ENCODE measurements at regions not wholly inside any gene's neighbourhood (a gene's known extent, or its start where the extent isn't known, plus 50 kb on each side); places are given as distances from the start of the nearest gene placed in this dataset.
"Not testable (repeated sequence)": the region's sequence is repeated elsewhere in the genome, so short reads cannot be mapped to it uniquely, and the experiment has no call there.

DNA sequence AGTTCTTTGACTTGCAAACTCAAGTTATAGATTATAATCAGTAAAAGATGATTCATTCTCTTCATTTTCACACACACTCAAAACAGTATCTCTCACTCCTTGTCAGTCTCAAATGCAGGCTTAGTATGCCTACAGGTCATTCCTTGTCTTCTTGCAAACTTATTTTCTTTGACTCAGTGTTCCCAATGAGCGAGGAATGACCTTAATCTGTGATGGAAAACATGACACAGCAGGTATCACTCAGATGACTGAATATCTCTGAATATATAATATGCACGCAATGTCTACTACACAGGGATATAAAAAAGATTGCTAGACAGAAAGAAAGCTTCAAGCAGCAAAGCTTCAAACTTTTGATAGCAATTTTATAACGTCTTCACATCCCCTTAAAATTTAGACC, 127.8 kb upstream of the RGPD4 start:
- no peak overlapping the region for H3K4me3 ChIP-seq (ENCODE audit: low read depth, low read length)
- no peaks in the 10 kb centered on the region for H3K9me3 ChIP-seq (ENCODE audit: control insufficient read depth, insufficient read depth, low read length)
- H3K36me3 ChIP-seq (ENCODE audit: control insufficient read depth, insufficient read depth, low read length), result no peaks in the 10 kb centered on the region
- H3K9ac ChIP-seq (ENCODE audit: low read depth, low read length), result no peak overlapping the region
- H3K27ac ChIP-seq (ENCODE audit: low read depth, low read length), result no peak overlapping the region
- peaks cover 11% of the 10 kb centered on the region; the same call in 1 of the 2 replicates for H3K4me1 ChIP-seq (ENCODE audit: control insufficient read depth, insufficient read depth, low read length)
- no peaks in the 10 kb centered on the region for H3K27me3 ChIP-seq (ENCODE audit: control insufficient read depth, insufficient read depth, low read length)

- no peaks in the 10 kb centered on the region for H3K36me3 ChIP-seq (ENCODE audit: control insufficient read depth, insufficient read depth, low read length)
- no peaks in the 10 kb centered on the region for H3K27me3 ChIP-seq (ENCODE audit: control insufficient read depth, insufficient read depth, low read length)
Observed at GRCh38 chr2:107700073-107700472, 126.6 kb upstream of the RGPD4 start.

GRCh38 chr2:107711941-107712340, 114.8 kb upstream of the RGPD4 start:
- Histone ChIP-seq H3K27ac (ENCODE audit: low read depth, low read length) (no peak overlapping the region), H3K27me3 (ENCODE audit: control insufficient read depth, insufficient read depth, low read length) (no peaks in the 10 kb centered on the region), H3K4me3 (ENCODE audit: low read depth, low read length) (no peak overlapping the region), H3K36me3 (ENCODE audit: control insufficient read depth, insufficient read depth, low read length) (no peaks in the 10 kb centered on the region), H3K4me1 (ENCODE audit: control insufficient read depth, insufficient read depth, low read length) (peaks cover under 1% of the 10 kb centered on the region; the same call in 1 of the 2 replicates), H3K9me3 (ENCODE audit: control insufficient read depth, insufficient read depth, low read length) (no peaks in the 10 kb centered on the region), H3K9ac (ENCODE audit: low read depth, low read length) (no peak overlapping the region)

More at GRCh38 chr2:107700073-107700472, 126.6 kb upstream of the RGPD4 start:
- no peak overlapping the region for H3K4me3 ChIP-seq (ENCODE audit: low read depth, low read length)
- H3K4me1 ChIP-seq (ENCODE audit: control insufficient read depth, insufficient read depth, low read length), result peaks cover 11% of the 10 kb centered on the region; the same call in 1 of the 2 replicates
- H3K9me3 ChIP-seq (ENCODE audit: control insufficient read depth, insufficient read depth, low read length), result no peaks in the 10 kb centered on the region
- H3K9ac ChIP-seq (ENCODE audit: low read depth, low read length), result no peak overlapping the region
- no peak overlapping the region for H3K27ac ChIP-seq (ENCODE audit: low read depth, low read length)

DNA sequence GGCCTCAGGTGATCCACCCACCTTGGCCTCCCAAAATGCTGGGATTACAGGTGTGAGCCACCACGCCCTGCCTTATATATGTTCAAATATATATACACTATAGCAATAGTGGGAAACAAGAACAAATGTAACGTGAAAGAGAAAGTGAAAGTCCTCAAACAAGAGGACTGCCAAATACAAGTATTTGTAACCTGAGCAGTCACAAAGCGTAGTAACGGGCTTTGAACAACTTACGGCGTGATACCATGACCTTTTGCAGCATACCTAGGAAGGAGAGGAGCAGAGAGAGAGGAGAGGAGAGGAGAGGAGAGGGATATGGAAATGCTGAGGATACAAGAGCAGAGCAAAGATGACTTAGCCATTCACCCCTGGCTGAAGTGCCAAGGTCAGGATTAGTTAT, 113.8 kb upstream of the RGPD4 start:
- no peak overlapping the region for H3K4me3 ChIP-seq (ENCODE audit: low read depth, low read length)
- no peaks in the 10 kb centered on the region for H3K9me3 ChIP-seq (ENCODE audit: control insufficient read depth, insufficient read depth, low read length)
- H3K9ac ChIP-seq (ENCODE audit: low read depth, low read length), result no peak overlapping the region
- H3K4me1 ChIP-seq (ENCODE audit: control insufficient read depth, insufficient read depth, low read length), result peaks cover 9% of the 10 kb centered on the region
- H3K27me3 ChIP-seq (ENCODE audit: control insufficient read depth, insufficient read depth, low read length), result no peaks in the 10 kb centered on the region
- no peaks in the 10 kb centered on the region for H3K36me3 ChIP-seq (ENCODE audit: control insufficient read depth, insufficient read depth, low read length)
- H3K27ac ChIP-seq (ENCODE audit: low read depth, low read length), result no peak overlapping the region

DNA sequence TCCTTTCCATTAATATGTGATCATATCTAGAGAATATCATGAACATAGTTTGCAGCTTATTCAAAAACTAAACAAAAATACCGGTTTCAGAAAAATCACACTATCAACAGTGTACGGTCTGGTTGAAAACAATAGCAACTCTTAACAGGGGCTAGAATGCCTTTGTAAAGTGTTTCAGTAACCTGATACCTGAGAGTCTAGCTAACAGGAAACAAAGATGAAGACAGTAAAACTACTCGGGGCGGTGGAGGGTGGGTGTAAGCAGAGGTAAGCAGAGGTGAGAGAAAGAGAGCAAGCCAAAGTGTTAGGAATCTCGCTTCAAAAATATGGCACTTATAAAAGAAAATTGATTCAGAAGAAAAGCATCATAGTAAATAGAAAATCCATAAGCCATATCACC, 109.0 kb upstream of the RGPD4 start:
- Histone ChIP-seq H3K36me3 (ENCODE audit: control insufficient read depth, insufficient read depth, low read length) (no peaks in the 10 kb centered on the region), H3K4me3 (ENCODE audit: low read depth, low read length) (no peak overlapping the region; the same call in 1 of the 2 replicates), H3K9ac (ENCODE audit: low read depth, low read length) (no peak overlapping the region), H3K9me3 (ENCODE audit: control insufficient read depth, insufficient read depth, low read length) (no peaks in the 10 kb centered on the region), H3K4me1 (ENCODE audit: control insufficient read depth, insufficient read depth, low read length) (peaks cover 12% of the 10 kb centered on the region), H3K27me3 (ENCODE audit: control insufficient read depth, insufficient read depth, low read length) (no peaks in the 10 kb centered on the region), H3K27ac (ENCODE audit: low read depth, low read length) (no peak overlapping the region)

DNA sequence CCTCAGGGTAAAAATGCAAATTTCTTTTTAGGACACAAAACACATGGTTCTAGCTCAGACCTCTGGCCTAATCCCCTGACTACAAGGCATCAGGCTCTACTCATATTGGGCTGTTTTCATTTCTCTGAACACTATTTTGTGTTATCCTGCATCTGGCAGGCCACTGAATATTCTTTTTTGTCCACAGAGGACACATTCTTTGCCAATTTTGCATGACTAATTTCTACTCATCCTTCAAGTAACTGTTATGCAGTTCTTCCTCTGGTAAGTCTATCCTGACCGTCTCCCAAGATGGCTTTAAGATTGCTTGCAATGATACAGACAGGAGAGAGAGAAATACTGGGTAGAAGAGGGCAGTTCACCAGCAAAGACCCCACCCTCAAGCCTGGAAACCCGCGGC, 107.6 kb upstream of the RGPD4 start:
- peaks cover 12% of the 10 kb centered on the region for H3K4me1 ChIP-seq (ENCODE audit: control insufficient read depth, insufficient read depth, low read length)
- no peaks in the 10 kb centered on the region for H3K27me3 ChIP-seq (ENCODE audit: control insufficient read depth, insufficient read depth, low read length)
- no peak overlapping the region for H3K27ac ChIP-seq (ENCODE audit: low read depth, low read length)
- no peak overlapping the region for H3K4me3 ChIP-seq (ENCODE audit: low read depth, low read length)
- H3K36me3 ChIP-seq (ENCODE audit: control insufficient read depth, insufficient read depth, low read length), result no peaks in the 10 kb centered on the region
- no peak overlapping the region for H3K9ac ChIP-seq (ENCODE audit: low read depth, low read length)
- H3K9me3 ChIP-seq (ENCODE audit: control insufficient read depth, insufficient read depth, low read length), result no peaks in the 10 kb centered on the region

GRCh38 chr2:107719836-107720235, 106.9 kb upstream of the RGPD4 start:
- peaks cover 12% of the 10 kb centered on the region for H3K4me1 ChIP-seq (ENCODE audit: control insufficient read depth, insufficient read depth, low read length)

GRCh38 chr2:107721178-107721577, 105.5 kb upstream of the RGPD4 start:
- Histone ChIP-seq H3K27ac (ENCODE audit: low read depth, low read length) (no peak overlapping the region), H3K36me3 (ENCODE audit: control insufficient read depth, insufficient read depth, low read length) (no peaks in the 10 kb centered on the region), H3K9ac (ENCODE audit: low read depth, low read length) (no peak overlapping the region), H3K4me1 (ENCODE audit: control insufficient read depth, insufficient read depth, low read length) (peaks cover 12% of the 10 kb centered on the region), H3K9me3 (ENCODE audit: control insufficient read depth, insufficient read depth, low read length) (no peaks in the 10 kb centered on the region), H3K27me3 (ENCODE audit: control insufficient read depth, insufficient read depth, low read length) (no peaks in the 10 kb centered on the region), H3K4me3 (ENCODE audit: low read depth, low read length) (no peak overlapping the region)

More at GRCh38 chr2:107719836-107720235, 106.9 kb upstream of the RGPD4 start:
- no peak overlapping the region for H3K27ac ChIP-seq (ENCODE audit: low read depth, low read length)
- H3K9ac ChIP-seq (ENCODE audit: low read depth, low read length), result no peak overlapping the region
- H3K27me3 ChIP-seq (ENCODE audit: control insufficient read depth, insufficient read depth, low read length), result no peaks in the 10 kb centered on the region
- H3K4me3 ChIP-seq (ENCODE audit: low read depth, low read length), result no peak overlapping the region
- no peaks in the 10 kb centered on the region for H3K9me3 ChIP-seq (ENCODE audit: control insufficient read depth, insufficient read depth, low read length)
- H3K36me3 ChIP-seq (ENCODE audit: control insufficient read depth, insufficient read depth, low read length), result no peaks in the 10 kb centered on the region

DNA sequence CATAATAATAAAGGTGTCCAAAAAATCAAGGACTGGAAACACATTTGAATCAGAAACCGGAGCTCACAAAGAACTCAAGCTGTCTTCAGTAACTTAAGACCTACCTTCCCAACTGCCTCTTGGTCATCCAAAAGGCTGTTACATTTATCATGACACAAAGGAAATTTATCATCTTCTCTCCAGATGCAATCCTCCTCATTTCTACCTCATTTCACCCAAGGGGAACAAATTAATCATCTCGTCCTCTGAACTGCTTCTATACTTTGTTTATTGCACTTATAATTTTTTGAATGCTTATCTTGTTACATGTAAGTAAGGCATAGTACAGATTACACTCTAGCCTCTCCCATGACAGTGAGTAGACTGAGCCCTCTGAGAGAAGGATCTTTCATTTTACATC, 105.1 kb upstream of the RGPD4 start:
- H3K9me3 ChIP-seq (ENCODE audit: control insufficient read depth, insufficient read depth, low read length), result no peaks in the 10 kb centered on the region
- H3K4me1 ChIP-seq (ENCODE audit: control insufficient read depth, insufficient read depth, low read length), result peaks cover 12% of the 10 kb centered on the region
- H3K9ac ChIP-seq (ENCODE audit: low read depth, low read length), result no peak overlapping the region
- H3K27me3 ChIP-seq (ENCODE audit: control insufficient read depth, insufficient read depth, low read length), result no peaks in the 10 kb centered on the region
- no peak overlapping the region for H3K27ac ChIP-seq (ENCODE audit: low read depth, low read length)
- H3K36me3 ChIP-seq (ENCODE audit: control insufficient read depth, insufficient read depth, low read length), result no peaks in the 10 kb centered on the region
- H3K4me3 ChIP-seq (ENCODE audit: low read depth, low read length), result no peak overlapping the region

GRCh38 chr2:107725824-107726223, 100.9 kb upstream of the RGPD4 start:
- H3K9me3 ChIP-seq (ENCODE audit: control insufficient read depth, insufficient read depth, low read length); H3K9ac ChIP-seq (ENCODE audit: low read depth, low read length); H3K27ac ChIP-seq (ENCODE audit: low read depth, low read length); H3K4me1 ChIP-seq (ENCODE audit: control insufficient read depth, insufficient read depth, low read length); H3K36me3 ChIP-seq (ENCODE audit: control insufficient read depth, insufficient read depth, low read length); H3K27me3 ChIP-seq (ENCODE audit: control insufficient read depth, insufficient read depth, low read length); H3K4me3 ChIP-seq (ENCODE audit: low read depth, low read length): not testable (repeated sequence)

- H3K36me3 ChIP-seq (ENCODE audit: control insufficient read depth, insufficient read depth, low read length), result no peaks in the 10 kb centered on the region
- no peaks in the 10 kb centered on the region for H3K4me1 ChIP-seq (ENCODE audit: control insufficient read depth, insufficient read depth, low read length)
Observed at GRCh38 chr2:107727318-107727717, 99.4 kb upstream of the RGPD4 start.

GRCh38 chr2:107728586-107728985, 98.1 kb upstream of the RGPD4 start:
- H3K36me3 ChIP-seq (ENCODE audit: control insufficient read depth, insufficient read depth, low read length), result no peaks in the 10 kb centered on the region
- no peaks in the 10 kb centered on the region for H3K9me3 ChIP-seq (ENCODE audit: control insufficient read depth, insufficient read depth, low read length)
- no peak overlapping the region for H3K27ac ChIP-seq (ENCODE audit: low read depth, low read length)
- H3K4me3 ChIP-seq (ENCODE audit: low read depth, low read length), result no peak overlapping the region
- no peak overlapping the region for H3K9ac ChIP-seq (ENCODE audit: low read depth, low read length)
- no peaks in the 10 kb centered on the region for H3K4me1 ChIP-seq (ENCODE audit: control insufficient read depth, insufficient read depth, low read length)
- no peaks in the 10 kb centered on the region for H3K27me3 ChIP-seq (ENCODE audit: control insufficient read depth, insufficient read depth, low read length)

More at GRCh38 chr2:107727318-107727717, 99.4 kb upstream of the RGPD4 start:
- H3K9ac ChIP-seq (ENCODE audit: low read depth, low read length), result no peak overlapping the region
- no peak overlapping the region for H3K27ac ChIP-seq (ENCODE audit: low read depth, low read length)
- H3K9me3 ChIP-seq (ENCODE audit: control insufficient read depth, insufficient read depth, low read length), result no peaks in the 10 kb centered on the region
- H3K4me3 ChIP-seq (ENCODE audit: low read depth, low read length), result no peak overlapping the region
- H3K27me3 ChIP-seq (ENCODE audit: control insufficient read depth, insufficient read depth, low read length), result no peaks in the 10 kb centered on the region

Data from HUES48 (cell line).